NCI-H2196 treated with DMSO at 0.1 percent for 48 hours (cell line): ENCODE measurements at regions not wholly inside any gene's neighbourhood (a gene's known extent, or its start where the extent isn't known, plus 50 kb on each side); places are given as distances from the start of the nearest gene placed in this dataset.
"Not testable (repeated sequence)": the region's sequence is repeated elsewhere in the genome, so short reads cannot be mapped to it uniquely, and the experiment has no call there.

Experiments used
- DNase-seq: peaks from one replicate; lab custom pipeline; 2025; ENCODE audit not compliant: unreplicated experiment; lab: John Stamatoyannopoulos, UW

DNA sequence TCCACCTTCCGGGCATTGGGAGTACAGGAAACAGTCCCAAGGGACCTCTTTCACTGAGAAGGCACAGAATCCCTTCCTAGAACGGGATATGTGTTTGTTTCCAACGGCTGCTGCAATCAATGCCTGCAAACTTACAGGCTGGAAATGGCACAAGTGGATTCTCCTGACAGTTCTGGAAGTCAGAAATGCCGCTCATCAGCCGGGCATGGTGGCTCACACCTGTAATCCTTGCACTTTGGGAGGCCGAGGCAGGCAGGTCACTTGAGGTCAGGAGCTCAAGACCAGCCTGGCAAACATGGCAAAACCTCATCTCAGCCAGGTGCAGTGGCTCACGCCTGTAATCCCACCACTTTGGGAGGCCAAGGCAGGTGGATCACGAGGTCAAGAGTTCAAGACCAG lies 97.0 kb upstream of the FGF3 start:
- DNase-seq, result not testable (repeated sequence)

DNA sequence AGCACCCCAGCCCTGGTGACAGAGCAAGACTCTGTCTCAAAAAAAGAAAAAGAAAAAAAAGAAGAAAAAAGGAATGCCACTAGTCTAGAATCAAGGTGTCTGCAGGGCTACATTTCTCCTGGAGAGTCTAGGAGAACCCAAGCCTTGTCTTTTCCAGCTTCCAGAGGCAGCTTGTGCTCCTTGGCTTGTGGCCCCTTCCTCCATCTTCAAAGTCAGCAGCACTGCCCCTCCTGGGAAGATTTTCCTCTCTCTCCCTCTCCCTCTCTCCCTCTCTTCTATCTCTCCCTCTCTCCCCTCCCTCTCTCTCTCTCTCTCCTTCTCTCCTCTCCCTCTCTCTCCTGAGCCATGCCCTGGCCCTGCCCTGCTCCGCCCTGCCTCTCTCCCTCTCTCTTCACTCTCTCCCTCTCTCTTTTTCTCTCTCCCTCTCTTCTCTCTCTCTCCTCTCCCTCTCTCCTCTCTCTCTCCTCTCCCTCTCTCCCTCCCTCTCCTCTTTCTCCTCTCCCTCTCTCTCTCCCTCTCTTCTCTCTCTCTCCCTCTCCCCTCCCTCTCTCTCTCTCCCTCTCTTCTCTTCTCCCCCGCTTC lies 97.7 kb upstream of the FGF3 start:
- DNase-seq, result no peak

DNA sequence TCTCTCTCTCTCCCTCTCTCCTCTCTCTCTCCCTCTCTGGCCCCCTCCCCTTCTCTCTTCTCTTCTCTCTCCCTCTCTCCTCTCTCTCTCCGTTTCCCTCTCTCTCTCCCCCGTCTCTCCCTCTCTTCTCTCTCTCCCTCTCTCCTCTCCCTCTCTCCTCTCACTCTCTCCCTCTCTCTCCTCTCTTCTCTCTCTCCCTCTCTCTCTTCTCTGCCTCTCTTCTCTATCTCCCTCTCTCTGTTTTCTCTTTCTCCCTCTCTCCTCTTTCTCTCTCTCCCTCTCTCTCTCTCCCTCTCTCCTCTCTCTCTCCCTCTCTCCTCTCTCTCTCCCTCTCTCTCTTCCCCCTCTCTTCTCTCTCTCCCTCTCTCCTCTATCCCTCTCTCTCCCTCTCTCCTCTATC lies 98.3 kb upstream of the FGF3 start:
- no peak for DNase-seq

DNA sequence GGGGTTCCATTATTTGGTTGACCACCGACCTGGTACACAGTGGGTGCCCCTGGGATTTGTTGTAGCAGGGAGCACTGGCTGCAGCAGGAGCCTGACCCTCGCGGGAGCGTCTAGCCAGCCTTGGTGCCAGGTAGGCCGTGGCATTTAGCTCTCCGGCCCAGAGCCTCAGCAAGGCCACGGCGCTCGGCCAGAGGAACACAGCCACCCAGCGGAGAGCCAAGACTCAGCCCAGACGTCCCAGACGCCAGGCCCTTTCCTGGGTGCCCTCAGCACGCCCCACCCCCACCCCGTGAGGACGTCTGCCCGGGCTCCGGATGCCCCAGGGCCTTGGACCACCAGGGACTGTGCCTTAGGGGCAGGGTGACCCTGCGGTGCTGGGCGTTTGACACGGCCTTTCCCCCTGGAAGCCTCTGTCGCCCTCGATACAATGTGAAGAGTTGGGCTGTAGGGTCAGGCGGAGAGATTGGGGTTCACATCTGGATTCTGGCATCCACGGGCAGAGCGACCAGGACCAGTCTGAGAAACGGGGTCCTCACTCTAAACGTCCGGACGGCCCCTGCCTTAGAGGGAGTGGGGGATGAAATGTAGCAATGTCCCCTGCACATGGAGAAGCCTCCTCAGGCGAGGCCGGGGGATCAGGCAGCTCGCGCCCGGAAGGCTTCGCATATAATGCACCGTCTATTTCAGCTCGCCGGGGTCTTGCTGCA lies 99.2 kb upstream of the FGF3 start:
- DNase-seq, result no peak

DNA sequence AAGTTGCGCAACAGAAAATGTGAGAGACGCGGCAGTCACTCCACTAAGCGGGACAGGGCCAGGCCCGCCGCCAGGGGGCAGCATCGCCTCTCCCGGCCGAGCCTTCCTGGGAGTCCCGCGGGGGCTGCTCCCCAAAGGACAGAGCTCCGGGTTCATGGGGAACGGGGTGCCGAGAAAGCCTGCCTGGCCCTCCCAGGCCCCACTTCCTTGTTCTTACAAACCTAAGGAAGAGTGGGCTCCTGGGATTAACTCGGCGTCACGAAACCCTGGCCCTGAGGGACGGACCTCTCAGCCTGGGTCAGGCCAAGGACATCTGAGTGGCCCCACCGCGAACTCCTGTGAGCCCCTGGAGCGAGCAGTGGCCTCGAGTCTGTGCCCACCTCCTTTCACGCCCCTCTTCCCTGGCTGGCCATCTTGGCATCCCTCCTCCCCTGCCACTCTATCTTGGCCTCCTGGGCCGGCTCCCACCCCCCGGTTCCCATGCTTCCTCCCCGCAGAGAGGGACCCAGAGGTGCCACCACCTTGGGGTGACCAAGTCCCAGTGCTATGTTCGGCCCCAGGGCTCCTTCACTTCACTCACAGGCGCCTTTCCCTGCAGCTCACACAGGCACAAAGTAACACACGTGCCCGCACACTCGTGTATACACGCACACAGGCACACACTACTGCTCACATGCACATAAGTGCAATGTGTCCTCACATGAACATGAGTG lies 99.9 kb upstream of the FGF3 start:
- DNase-seq, result no peak

DNA sequence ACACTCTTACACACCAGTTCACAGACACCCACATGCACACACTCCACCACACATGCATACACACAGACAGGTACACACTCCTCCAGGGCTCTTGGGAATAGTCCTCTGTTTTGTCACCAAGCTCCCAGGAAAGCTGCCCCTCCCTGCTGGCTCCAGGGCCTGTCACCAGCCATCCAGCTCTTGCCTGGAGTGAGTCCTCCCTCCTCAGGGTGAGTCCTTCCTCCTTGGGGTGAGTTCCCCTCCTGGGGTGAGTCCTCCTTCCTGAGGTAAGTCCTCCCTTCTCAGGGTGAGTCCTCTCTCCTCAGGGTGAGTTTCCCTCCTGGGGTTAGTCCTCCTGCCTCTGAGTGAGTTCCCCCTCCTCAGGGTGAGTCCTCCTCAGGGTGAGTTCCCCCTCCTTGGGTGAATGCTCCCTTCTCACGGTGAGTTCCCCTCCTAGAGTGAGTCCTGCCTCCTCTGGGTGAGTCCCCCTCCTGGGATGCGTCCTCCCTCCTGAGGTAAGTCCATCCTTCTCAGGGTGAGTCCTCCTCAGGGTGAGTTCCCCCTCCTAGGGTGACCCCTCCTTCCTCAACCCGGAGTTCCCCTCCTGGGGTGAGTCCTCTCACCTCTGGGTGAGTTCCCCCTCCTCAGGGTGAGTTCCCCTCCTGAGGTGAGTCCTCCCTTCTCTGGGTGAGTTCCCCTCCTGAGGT lies 100.6 kb upstream of the FGF3 start:
- no peak for DNase-seq

DNA sequence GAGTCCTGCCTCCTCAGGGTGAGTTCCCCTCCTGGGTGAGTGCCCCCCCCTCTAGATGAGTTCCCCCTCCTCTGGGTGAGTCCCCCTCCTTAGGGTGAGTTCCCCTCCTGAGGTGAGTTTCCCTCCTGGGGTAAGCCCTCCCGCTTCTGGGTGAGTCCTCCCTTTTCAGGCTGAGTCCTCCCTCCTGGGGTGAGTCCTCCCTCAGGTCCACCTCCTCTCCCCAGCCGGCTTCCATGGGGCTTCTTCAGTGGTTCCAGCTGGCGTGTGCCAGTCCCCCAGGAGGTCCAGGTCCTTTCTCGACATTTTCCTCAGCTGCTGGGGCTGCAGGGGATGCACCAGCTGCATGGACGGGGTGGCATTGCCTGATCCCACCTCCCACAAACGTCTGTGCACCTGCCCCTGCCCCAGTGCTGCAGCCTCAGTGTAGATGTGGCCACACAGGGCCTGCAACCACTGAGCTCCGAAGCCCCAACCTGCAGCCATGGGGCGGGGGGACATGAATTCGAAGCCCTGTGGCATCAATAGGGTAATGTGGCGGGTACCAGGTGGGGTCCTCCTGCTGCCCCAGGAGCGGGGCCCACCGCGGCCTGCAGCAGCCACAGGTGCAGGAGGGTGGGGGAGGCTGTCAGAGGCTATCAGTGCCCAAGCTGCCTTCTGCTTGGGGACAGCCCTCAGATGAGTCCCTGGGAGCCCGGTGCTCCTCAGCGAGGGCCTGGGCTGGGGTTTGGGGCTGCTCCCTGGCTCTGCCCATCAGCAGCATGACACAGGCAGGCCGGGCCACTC lies 101.3 kb upstream of the FGF3 start:
- DNase-seq, result no peak

DNA sequence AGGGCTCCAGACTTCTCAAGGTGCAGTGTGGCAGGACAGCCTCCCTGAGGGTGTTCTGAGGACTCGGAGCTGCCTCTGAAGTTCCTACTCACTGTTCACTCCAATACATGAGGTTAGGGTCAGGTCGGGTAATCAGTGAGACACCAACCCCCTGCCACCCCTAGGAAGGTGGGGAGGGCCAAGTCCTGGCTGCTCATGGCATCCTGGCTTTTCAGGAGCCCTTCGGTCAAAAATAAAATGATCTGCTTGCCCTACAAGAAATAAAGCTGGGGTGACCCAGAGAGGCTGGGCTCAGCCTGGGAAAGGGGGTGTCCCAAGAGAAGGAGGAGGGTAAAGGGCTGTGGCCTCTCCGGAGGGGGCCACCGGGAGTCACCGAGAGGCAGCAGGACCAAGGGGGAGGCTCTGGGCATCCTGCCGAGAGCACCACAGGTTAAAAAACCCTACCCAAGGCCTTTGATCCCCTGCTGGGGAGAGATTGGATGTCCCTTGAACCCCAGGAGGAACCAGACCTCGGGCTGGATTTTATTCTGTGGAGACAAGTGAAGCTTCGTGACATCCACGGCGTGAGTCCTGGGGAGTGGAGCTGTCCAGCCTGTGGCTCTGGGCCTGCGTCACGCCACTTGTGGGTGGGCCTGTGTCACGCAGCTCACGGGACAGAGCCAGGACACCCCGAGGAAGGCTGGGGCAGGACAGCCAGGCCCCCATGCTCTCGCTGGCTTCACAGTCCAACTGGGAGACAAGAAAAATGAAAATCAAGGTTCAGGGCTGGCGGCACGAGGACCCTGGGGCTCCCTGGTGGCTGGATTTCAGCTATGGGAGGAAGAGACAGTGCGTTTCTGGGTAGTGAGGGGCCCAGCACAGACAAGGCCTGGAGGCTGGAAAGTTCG lies 102.2 kb upstream of the FGF3 start:
- DNase-seq, result no peak

DNA sequence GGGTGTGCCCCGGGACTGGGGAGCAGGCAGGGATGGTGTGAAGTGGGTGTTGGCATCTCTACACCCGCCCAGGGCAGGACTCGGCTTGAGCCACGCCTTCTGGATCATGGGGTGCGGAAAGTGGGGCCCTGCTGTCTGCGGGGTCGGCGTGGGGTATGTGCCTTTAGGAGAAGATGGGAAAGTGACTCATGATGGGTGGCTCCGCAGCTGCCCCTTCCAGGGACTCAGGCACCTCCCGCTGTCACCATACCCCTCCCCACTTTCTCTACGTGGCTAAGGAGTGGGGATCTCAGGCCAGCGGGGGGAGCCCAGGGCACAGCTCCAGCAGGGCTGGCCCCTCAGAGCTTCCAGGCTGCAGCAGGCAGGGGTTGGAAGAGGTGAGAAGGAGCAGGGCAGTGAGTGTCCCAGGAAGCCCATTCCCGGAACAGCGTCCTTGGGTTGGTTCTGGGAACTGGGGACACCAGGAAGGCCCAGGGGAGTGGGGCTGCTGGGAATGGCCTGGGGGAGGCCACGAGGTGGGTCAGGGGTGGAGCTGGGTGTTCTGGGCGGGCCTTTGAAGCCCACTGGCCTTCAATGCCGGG lies 102.9 kb upstream of the FGF3 start:
- DNase-seq, result no peak

DNA sequence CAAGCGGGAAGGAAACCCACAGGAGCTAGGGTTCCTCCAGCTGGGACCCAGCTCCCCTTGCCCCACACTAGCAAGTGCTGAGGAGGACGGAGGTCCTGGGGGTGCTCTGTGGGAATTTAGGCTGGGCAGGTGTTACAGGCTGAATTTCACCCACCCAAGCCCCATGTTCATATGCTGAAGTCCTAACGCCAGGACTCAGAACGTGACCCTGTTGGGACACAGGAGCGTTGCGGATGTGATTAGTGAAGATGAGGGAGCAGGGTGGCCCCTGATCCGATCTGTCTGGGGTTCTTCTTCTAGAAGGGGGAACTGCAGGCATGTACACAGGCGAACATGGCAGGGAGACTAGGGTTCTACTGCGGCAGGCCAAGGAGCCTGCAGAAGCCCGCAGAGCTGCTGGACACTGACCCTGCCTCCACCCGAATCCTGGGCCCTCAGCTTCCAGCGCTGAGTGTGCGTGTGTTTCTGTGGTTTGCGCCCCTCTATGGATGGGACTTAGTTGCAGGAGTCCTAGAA lies 103.4 kb upstream of the FGF3 start:
- no peak for DNase-seq

DNA sequence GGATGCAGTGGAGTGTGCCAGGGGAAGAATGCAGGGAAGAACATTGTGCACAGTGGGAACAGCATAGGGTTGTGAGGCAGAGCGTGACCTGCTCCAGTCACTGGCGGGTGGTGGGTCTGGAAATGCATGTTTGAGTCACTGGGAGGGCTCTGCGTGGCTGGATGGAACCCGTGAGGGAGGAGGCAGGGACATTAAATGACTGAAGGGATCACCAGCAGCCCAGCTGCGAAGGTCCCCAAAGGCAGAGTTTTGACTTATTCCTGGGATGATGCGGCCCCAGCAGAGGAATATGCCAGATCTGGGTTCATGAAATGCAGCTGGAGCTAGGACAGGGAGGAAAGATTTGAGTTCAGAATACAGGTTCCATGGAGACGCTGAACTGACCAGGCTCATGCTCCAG lies 104.0 kb upstream of the FGF3 start:
- no peak for DNase-seq

DNA sequence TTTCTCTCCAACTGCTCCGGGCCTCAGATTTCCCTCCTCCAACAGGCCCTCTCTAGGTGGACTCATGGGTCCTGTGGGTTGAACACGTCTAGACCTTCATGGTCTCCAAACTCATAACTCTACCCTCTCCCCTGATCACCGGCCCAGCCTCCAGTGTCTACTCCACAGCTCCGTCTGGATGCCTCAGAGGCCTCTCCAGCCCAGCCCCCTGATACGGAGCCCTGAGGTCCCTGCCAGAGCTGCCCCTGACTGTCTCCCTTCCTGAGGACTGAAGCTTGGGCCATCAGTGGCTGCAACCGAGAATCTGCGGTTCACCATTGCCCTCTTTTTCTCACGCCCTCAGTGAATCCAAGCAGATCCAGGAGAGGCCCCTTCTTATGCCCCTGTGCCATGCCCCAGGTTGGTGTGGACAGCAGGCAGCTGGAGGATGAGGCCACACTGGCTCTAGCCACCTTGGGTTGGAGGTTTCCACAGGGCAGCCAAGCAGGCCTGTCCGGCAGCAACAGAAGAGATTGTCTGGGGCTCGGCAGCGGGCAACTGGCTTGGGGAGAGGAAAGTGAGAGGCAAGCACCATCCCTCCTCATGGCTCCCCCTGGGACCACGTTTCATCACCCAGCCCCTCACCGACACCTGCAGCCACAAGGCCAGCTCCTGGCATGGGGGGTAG lies 104.6 kb upstream of the FGF3 start:
- no peak for DNase-seq

DNA sequence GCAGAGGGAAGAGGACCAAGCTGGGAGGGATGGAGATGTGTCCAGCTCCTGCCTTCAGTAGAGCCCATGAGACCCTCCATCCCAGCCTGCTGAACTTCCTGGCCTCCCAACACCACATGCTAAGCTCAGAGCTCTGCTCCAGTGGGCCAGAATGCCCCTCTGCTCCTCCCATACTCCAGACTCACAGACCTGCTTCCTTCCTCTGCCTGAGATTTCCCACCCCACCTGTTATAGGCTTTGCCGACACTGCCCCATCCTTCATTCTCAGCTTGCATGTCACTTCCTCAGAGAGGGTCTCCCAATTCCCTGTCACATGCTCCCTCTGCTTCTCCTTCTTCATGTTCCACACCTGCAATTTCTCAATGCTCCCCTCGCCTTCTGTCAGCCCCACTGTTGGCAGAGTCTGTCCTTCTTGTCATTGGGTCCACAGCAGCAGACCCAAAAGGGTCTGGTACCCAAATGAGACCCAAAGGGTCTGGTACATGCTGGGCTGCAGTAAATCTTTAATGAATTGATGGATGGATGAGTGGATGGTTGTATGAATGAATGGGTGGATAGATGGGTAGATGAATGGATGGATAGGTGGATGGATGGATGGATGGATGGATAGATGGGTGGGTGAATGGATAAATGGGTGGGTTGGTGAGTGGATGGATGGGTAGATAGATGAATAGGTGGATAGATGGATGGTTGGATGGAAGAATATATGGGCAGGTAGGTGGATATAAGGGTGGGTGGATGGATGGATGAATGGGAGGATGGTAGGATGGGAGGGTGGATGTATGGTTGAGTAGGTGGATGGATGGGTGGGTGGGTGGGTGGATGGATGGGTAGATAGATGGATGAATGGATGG lies 105.3 kb upstream of the FGF3 start:
- DNase-seq, result no peak

DNA sequence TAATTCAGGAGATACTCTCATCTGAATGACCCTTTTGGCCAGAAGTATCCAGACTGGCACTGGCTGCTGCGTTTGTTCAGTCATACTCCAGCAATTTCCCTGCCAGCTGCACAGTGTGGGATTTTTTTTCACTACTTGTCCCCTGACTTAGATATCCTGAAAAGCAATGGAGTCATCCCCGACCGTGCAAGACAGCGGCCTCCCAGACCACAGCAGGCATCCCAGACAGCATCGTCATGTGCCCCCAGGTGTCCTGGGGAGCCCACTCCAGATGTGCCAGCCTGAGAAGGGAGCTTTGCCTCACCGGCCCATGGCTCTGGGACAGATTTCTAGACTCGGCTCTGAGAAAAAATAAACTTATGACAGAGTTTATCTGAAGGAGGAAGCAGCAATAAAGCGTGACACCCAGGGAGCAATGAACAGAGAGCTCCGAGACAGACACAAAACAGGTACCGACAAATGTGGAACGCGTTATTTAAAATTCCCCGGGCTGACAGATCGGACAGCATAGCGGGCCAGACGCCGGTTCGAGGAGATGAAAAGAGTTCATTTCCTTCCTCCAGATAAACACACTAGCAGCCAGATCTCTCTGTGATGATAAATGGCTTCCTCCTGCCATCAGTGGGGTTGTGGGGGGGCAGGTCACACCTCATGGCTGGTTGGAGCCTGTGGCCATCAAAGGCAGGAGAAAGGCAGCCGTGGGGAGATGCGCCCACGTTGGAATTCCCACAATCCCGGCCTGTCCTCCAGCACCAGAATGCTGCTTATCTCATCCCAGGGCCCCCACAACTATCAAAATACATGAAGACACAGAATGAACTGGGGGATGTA lies 106.4 kb upstream of the FGF3 start:
- DNase-seq, result no peak

DNA sequence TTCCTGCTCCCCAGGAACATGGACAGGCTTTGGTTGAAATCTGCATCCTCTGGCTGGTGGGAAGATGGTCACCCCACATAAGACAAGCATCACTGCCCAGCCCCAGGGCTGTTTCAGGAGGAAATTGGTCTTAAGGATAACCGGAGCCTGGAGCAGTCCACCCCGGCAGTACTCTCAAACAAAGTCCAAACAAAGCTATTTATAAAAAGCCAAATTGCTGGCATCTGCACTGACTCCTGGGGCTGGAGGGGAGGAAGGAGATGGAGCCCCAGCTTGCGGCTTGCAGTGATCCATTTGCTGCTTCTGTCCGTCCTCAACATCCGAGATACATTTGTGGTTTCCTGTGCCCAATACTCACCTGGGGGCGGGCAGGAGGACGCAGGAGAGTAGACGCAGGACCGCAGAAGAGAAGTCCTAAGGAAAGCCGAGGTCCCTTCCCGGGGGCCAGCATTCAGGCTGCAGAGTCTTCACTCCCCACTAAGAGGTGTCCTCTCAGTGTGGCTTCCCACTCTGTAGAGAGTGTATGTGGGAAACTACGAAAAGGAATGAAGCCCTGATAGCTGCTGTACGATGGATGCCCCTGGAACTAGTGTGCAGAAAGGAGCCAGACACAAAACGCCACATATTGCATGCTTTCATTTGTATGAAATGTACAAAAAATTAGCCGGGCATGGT lies 107.3 kb upstream of the FGF3 start:
- no peak for DNase-seq

DNA sequence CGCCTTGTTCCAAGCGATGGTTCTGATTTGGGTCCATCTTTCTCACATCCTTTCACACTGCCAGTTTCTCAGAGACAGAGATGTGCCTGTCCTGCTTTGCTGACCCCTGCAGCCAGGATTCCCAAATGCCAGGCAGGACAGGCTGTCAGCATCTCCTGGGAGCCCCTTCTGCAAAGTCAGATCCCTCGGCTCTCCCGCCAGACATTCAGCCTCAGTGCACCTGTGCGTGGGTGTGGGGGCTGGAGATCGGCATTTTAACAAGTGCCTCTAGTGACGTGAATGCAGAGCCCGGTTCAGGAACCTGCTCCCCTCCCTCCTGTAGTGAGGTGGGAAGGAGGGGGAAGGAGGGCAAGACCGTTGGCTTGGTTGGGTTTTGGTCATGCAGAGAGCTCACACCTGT lies 108.9 kb upstream of the FGF3 start:
- no peak for DNase-seq

DNA sequence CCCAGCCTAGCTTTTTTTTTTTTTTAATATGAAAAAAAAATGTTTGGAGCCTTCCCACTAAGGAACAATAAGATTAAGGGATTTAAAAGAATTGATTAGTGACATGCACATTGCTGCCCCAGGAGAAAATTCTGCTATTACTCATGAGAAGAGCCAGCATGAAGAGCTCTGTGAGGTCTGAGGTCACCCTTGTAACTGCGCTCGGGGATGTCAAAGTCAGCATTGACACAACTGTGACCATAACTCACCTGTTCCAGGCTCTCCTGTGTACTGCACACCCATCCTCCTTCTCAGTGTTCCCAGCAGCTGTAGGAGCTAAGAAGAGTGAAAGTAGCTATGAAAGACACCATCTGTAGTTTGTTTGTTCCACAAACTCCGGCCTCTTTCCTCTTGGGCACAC lies 109.8 kb upstream of the FGF3 start:
- no peak for DNase-seq
